Gastrocnemius medialis (tissue), 4 donors: ENCODE measurements at regions not wholly inside any gene's neighbourhood (a gene's known extent, or its start where the extent isn't known, plus 50 kb on each side); places are given as distances from the start of the nearest gene placed in this dataset.

Experiments used
- CTCF ChIP-seq, 5 experiments: fragments of 450-650 bp in 3 of 5; fragments of 200-600 bp in 2 of 5; sonication (generic) in 2 of 5; IDR thresholded peaks in 4 of 5; conservative IDR thresholded peaks in 1 of 5; 1 replicate in 4 of 5; 2 replicates in 1 of 5; pipeline ENCODE4 v1.5.1; 2016 to 2019; ENCODE audit warnings: antibody characterized with exemption in 5 of 5, mild to moderate bottlenecking in 3 of 5, moderate library complexity in 3 of 5
- POLR2A ChIP-seq, 2 donors: fragments of 450-650 bp; IDR thresholded peaks; one replicate each; pipeline ENCODE4 v1.6.1; 2017; ENCODE audit warnings: antibody characterized with exemption in 2 of 2, mild to moderate bottlenecking in 2 of 2, moderate library complexity in 2 of 2

- TF ChIP-seq CTCF (IDR thresholded peaks at IDR 0.05 in 4 of 5, conservative IDR thresholded peaks at IDR 0.05 in 1 of 5): no peak
- TF ChIP-seq POLR2A (IDR thresholded peaks at IDR 0.05): no peak
These were observed 102.7 kb upstream of the CPEB4 start for GRCh38 chr5:173785400-173785799.
